ENCODE measurements at regions not wholly inside any gene's neighbourhood (a gene's known extent, or its start where the extent isn't known, plus 50 kb on each side); places are given as distances from the start of the nearest gene placed in this dataset.

DNA sequence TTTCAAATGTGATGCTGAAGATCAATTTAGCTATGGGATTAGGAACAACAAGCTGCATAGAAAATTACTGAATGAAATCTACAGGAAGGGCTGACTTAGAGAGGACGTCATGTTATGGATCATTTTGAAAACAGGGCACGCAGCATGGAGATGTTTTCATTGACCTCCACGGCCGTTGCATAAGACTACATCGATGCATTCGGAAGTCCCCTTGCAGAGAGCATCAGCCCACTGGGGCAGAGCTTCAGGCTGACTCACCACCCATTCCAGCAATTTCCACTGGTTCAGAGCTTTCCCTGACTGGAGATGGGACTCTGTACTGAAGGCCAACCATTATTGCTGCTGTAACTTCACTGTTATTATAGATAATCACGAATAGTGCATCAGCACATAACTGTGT, 305.3 kb downstream of the IRS2 start:
- H3K27me3 ChIP-seq (ENCODE audit: control insufficient read depth, insufficient read depth, low read length) = no peaks in the 10 kb centered on the region
- H3K9me3 ChIP-seq (ENCODE audit: control insufficient read depth, insufficient read depth, low read length) = no peaks in the 10 kb centered on the region
- no peak overlapping the region for H3K4me3 ChIP-seq (ENCODE audit: low read depth, low read length)
- H3K27ac ChIP-seq (ENCODE audit: low read depth, low read length) = no peak overlapping the region
- H3K9ac ChIP-seq (ENCODE audit: low read depth, low read length) = no peak overlapping the region
- H3K36me3 ChIP-seq (ENCODE audit: control insufficient read depth, insufficient read depth, low read length) = no peaks in the 10 kb centered on the region
- no peaks in the 10 kb centered on the region for H3K4me1 ChIP-seq (ENCODE audit: control insufficient read depth, insufficient read depth, low read length)

- H3K9me3 ChIP-seq (ENCODE audit: control insufficient read depth, insufficient read depth, low read length) = no peaks in the 10 kb centered on the region
- no peaks in the 10 kb centered on the region for H3K4me1 ChIP-seq (ENCODE audit: control insufficient read depth, insufficient read depth, low read length)
- H3K36me3 ChIP-seq (ENCODE audit: control insufficient read depth, insufficient read depth, low read length) = no peaks in the 10 kb centered on the region
- H3K27me3 ChIP-seq (ENCODE audit: control insufficient read depth, insufficient read depth, low read length) = no peaks in the 10 kb centered on the region
- H3K9ac ChIP-seq (ENCODE audit: low read depth, low read length) = no peak overlapping the region
- H3K4me3 ChIP-seq (ENCODE audit: low read depth, low read length) = no peak overlapping the region
- H3K27ac ChIP-seq (ENCODE audit: low read depth, low read length) = no peak overlapping the region
Measured at GRCh38 chr13:109480011-109480955, 306.1 kb downstream of the IRS2 start.

DNA sequence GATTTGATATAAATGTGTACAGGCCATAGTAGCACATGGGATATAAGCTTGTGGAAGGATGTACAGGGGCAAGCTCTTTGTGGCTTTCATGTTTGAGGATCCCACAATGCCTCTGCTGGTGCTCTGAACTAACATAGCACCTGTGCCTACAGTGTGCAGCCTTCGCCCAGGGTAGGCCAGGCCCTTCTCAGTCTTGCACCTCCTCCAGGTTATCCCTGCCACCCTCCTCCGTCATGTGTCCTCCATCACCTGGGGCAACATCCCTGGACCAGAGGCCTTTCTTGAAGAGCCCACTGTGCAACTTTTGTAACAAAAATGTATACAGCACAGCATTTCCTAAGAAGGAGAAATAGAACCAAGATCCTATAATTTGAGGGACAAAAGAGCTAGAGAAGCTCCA, 306.8 kb downstream of the IRS2 start:
- no peak overlapping the region for H3K4me3 ChIP-seq (ENCODE audit: low read depth, low read length)
- no peaks in the 10 kb centered on the region for H3K9me3 ChIP-seq (ENCODE audit: control insufficient read depth, insufficient read depth, low read length)
- no peak overlapping the region for H3K9ac ChIP-seq (ENCODE audit: low read depth, low read length)
- H3K36me3 ChIP-seq (ENCODE audit: control insufficient read depth, insufficient read depth, low read length) = no peaks in the 10 kb centered on the region
- no peaks in the 10 kb centered on the region for H3K4me1 ChIP-seq (ENCODE audit: control insufficient read depth, insufficient read depth, low read length)
- H3K27ac ChIP-seq (ENCODE audit: low read depth, low read length) = no peak overlapping the region
- no peaks in the 10 kb centered on the region for H3K27me3 ChIP-seq (ENCODE audit: control insufficient read depth, insufficient read depth, low read length)

DNA sequence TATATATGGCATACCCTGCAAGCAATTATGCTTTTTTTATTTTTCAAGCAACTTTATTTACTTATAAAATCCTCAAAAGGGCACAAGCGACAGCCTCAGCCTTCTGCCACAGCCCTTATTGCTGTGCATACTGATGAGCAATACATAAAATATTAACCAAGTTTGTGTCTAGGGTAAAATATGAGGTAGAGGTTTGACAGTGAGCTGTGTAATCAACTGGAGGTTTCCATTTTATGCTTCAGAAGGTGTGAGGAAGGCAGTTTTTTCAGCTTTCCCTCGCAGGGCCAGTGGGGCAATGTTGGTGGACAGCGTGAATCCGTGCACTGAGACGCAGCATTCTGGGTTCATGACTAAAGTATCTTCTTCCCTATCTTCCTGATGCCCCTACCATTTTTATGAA, 310.4 kb downstream of the IRS2 start:
- Histone ChIP-seq H3K4me3 (ENCODE audit: low read depth, low read length) (no peak overlapping the region), H3K27me3 (ENCODE audit: control insufficient read depth, insufficient read depth, low read length) (no peaks in the 10 kb centered on the region), H3K9me3 (ENCODE audit: control insufficient read depth, insufficient read depth, low read length) (no peaks in the 10 kb centered on the region), H3K36me3 (ENCODE audit: control insufficient read depth, insufficient read depth, low read length) (no peaks in the 10 kb centered on the region), H3K27ac (ENCODE audit: low read depth, low read length) (no peak overlapping the region), H3K9ac (ENCODE audit: low read depth, low read length) (no peak overlapping the region), H3K4me1 (ENCODE audit: control insufficient read depth, insufficient read depth, low read length) (no peaks in the 10 kb centered on the region)

GRCh38 chr13:109468123-109468522, 318.3 kb downstream of the IRS2 start:
- Histone ChIP-seq H3K4me1 (ENCODE audit: control insufficient read depth, insufficient read depth, low read length) (no peaks in the 10 kb centered on the region), H3K36me3 (ENCODE audit: control insufficient read depth, insufficient read depth, low read length) (no peaks in the 10 kb centered on the region), H3K4me3 (ENCODE audit: low read depth, low read length) (no peak overlapping the region), H3K9me3 (ENCODE audit: control insufficient read depth, insufficient read depth, low read length) (no peaks in the 10 kb centered on the region), H3K9ac (ENCODE audit: low read depth, low read length) (no peak overlapping the region), H3K27me3 (ENCODE audit: control insufficient read depth, insufficient read depth, low read length) (no peaks in the 10 kb centered on the region), H3K27ac (ENCODE audit: low read depth, low read length) (no peak overlapping the region)

DNA sequence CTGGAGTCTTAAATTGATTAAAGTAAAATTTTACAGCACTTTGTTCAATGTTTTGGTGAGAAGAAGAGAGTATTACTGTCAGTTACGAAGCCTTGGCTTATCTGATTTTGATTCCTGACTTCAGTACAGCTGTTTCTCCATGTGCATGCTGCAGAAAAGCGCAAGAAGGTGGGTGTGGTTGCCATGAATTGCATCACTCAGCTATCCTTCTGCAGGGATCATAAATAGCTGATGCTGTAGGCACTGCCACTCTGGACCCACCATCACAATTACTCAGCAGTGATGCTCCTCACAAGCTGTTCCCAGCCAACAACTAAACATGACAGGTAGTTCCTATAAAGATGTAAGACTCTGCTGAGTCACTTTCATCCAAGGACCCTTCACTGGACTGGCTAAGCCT, 321.2 kb downstream of the IRS2 start:
- Histone ChIP-seq H3K4me3 (ENCODE audit: low read depth, low read length) (no peak overlapping the region), H3K27me3 (ENCODE audit: control insufficient read depth, insufficient read depth, low read length) (no peaks in the 10 kb centered on the region), H3K9ac (ENCODE audit: low read depth, low read length) (no peak overlapping the region), H3K36me3 (ENCODE audit: control insufficient read depth, insufficient read depth, low read length) (no peaks in the 10 kb centered on the region), H3K27ac (ENCODE audit: low read depth, low read length) (no peak overlapping the region), H3K4me1 (ENCODE audit: control insufficient read depth, insufficient read depth, low read length) (no peaks in the 10 kb centered on the region), H3K9me3 (ENCODE audit: control insufficient read depth, insufficient read depth, low read length) (no peaks in the 10 kb centered on the region)

DNA sequence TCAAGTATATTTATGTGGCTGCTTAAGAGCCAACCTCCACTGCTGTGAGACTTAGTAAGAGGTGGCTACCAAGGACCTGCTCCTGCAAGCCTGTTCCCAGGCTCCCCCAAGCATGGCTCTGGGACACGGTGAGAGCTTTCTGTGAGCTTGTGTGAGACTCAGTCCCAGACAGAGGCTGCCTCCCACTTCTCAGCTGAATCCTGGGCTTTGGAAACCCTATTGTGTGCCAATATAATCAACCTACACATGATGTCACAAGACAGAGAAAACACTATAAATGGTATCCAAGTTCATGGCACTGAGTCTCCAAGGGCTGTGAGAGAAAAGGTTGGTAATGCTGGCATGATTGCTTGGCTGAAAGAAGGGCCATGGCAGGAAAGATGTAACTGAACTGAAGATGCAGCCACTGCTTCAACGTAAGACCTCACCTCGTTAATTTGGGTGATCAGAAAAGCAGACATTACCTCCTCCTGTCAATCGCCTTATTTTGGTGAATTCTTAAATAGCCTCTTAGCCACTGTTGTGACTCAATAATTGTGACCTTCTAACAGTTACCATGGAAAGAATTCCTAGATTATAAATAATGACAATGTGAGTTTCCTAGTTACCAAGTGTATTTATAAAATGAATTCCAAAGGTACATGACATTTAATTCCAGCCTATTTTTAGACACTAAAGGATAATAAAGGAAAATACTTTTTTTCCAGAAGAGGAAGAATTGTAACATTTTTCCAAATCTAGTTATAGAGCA, 332.0 kb downstream of the IRS2 start:
- H3K36me3 ChIP-seq (ENCODE audit: control insufficient read depth, insufficient read depth, low read length) = no peaks in the 10 kb centered on the region
- no peak overlapping the region for H3K4me3 ChIP-seq (ENCODE audit: low read depth, low read length)
- H3K27me3 ChIP-seq (ENCODE audit: control insufficient read depth, insufficient read depth, low read length) = no peaks in the 10 kb centered on the region
- no peaks in the 10 kb centered on the region for H3K4me1 ChIP-seq (ENCODE audit: control insufficient read depth, insufficient read depth, low read length)
- peaks cover 12% of the 10 kb centered on the region for H3K9me3 ChIP-seq (ENCODE audit: control insufficient read depth, insufficient read depth, low read length)
- H3K27ac ChIP-seq (ENCODE audit: low read depth, low read length) = no peak overlapping the region
- no peak overlapping the region for H3K9ac ChIP-seq (ENCODE audit: low read depth, low read length)

GRCh38 chr13:109451726-109452125, 334.7 kb downstream of the IRS2 start:
- Histone ChIP-seq H3K36me3 (ENCODE audit: control insufficient read depth, insufficient read depth, low read length) (no peaks in the 10 kb centered on the region), H3K9ac (ENCODE audit: low read depth, low read length) (no peak overlapping the region), H3K9me3 (ENCODE audit: control insufficient read depth, insufficient read depth, low read length) (peaks cover 12% of the 10 kb centered on the region)

GRCh38 chr13:109448629-109449028, 337.8 kb downstream of the IRS2 start:
- Histone ChIP-seq H3K9me3 (ENCODE audit: control insufficient read depth, insufficient read depth, low read length) (peaks cover 11% of the 10 kb centered on the region), H3K36me3 (ENCODE audit: control insufficient read depth, insufficient read depth, low read length) (no peaks in the 10 kb centered on the region), H3K4me3 (ENCODE audit: low read depth, low read length) (no peak overlapping the region), H3K27me3 (ENCODE audit: control insufficient read depth, insufficient read depth, low read length) (no peaks in the 10 kb centered on the region), H3K27ac (ENCODE audit: low read depth, low read length) (no peak overlapping the region), H3K4me1 (ENCODE audit: control insufficient read depth, insufficient read depth, low read length) (no peaks in the 10 kb centered on the region), H3K9ac (ENCODE audit: low read depth, low read length) (no peak overlapping the region)

More at GRCh38 chr13:109451726-109452125, 334.7 kb downstream of the IRS2 start:
- H3K4me1 ChIP-seq (ENCODE audit: control insufficient read depth, insufficient read depth, low read length) = no peaks in the 10 kb centered on the region
- no peak overlapping the region for H3K4me3 ChIP-seq (ENCODE audit: low read depth, low read length)
- no peaks in the 10 kb centered on the region for H3K27me3 ChIP-seq (ENCODE audit: control insufficient read depth, insufficient read depth, low read length)
- no peak overlapping the region for H3K27ac ChIP-seq (ENCODE audit: low read depth, low read length)

DNA sequence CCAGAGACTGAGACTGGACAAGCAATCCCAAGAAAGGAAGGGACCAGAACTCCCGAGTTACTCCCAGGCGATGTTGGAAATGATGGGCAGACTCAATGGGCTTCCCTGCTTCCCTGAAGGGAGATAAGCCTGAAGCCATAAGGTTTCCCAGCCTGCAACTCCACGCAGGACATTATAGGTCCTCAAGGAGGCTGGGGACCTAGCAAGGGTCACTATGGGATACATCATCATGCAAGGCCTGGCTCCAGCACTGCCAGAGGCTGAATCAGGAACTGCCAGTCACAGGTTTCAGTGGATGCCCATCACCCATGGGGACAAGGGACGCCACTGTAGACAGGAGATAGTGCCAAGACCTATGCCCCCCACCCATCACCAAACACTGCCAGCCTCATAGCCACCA, 338.7 kb downstream of the IRS2 start:
- Histone ChIP-seq H3K36me3 (ENCODE audit: control insufficient read depth, insufficient read depth, low read length) (no peaks in the 10 kb centered on the region), H3K9ac (ENCODE audit: low read depth, low read length) (no peak overlapping the region), H3K4me3 (ENCODE audit: low read depth, low read length) (no peak overlapping the region), H3K9me3 (ENCODE audit: control insufficient read depth, insufficient read depth, low read length) (peaks cover under 1% of the 10 kb centered on the region; the same call in 1 of the 2 replicates), H3K4me1 (ENCODE audit: control insufficient read depth, insufficient read depth, low read length) (no peaks in the 10 kb centered on the region), H3K27me3 (ENCODE audit: control insufficient read depth, insufficient read depth, low read length) (no peaks in the 10 kb centered on the region), H3K27ac (ENCODE audit: low read depth, low read length) (no peak overlapping the region)

DNA sequence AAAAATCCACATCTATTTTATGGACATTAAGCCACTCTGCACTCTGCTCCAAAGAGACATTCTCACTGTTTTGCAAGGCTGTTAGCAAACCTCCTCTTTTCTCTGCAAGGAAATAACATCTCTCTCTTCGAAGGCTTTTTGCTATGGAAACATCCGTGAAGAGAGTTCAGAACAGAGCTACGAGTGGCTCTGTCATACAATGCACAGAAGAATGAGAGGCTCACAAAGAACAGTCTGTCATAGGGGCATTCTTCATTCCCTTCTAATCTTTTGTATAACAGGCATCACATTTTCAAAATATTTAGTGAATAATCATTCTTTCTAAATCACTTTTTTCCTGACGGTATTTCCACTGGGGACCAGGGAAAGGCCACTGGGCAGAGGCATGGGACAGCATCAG, 346.1 kb downstream of the IRS2 start:
- Histone ChIP-seq H3K4me3 (ENCODE audit: low read depth, low read length) (no peak overlapping the region), H3K9me3 (ENCODE audit: control insufficient read depth, insufficient read depth, low read length) (no peaks in the 10 kb centered on the region), H3K27ac (ENCODE audit: low read depth, low read length) (no peak overlapping the region), H3K9ac (ENCODE audit: low read depth, low read length) (no peak overlapping the region), H3K4me1 (ENCODE audit: control insufficient read depth, insufficient read depth, low read length) (no peaks in the 10 kb centered on the region), H3K27me3 (ENCODE audit: control insufficient read depth, insufficient read depth, low read length) (no peaks in the 10 kb centered on the region), H3K36me3 (ENCODE audit: control insufficient read depth, insufficient read depth, low read length) (no peaks in the 10 kb centered on the region)

All from HUES48 (cell line).